ENCODE measurements at regions not wholly inside any gene's neighbourhood (a gene's known extent, or its start where the extent isn't known, plus 50 kb on each side); places are given as distances from the start of the nearest gene placed in this dataset.

DNA sequence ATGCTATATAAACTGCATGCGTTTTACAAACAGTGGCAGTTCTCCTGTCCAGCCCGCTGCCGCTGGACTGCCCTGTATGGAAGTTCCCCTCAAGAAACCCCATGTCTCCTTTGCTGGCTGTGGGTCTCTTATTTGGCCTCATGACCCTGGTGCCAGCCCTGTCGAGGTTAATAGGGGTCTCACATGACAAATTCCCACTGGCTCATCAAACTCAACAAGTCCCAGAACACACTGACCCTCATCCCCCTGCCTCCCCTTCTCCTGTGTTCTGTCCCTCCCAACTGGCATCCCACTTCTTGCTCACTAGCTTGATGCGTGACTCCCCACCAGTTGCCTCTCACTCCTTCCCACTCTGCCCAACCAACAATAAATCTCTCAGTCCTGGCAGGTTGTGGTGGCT is 137.6 kb upstream of the HS6ST1 start:
- CTCF ChIA-PET = interaction anchor here (0.5 kb wide), 1 partner anchor 10 kb away, joined by 4 read pairs; no protein-coding TSS in a partner anchor
- H3K4me3 ChIP-seq (ENCODE audit: low read depth, low read length, poor library complexity, severe bottlenecking) = no peak overlapping the region
- H3K27ac ChIP-seq (ENCODE audit: low read depth, low read length, poor library complexity, severe bottlenecking) = no peak overlapping the region
- H3K4me1 ChIP-seq (ENCODE audit: insufficient read depth, low read length, poor library complexity, severe bottlenecking) = peaks cover 12% of the 10 kb centered on the region
- H3K27me3 ChIP-seq (replicated peaks; ENCODE audit: insufficient read depth, low read depth, low read length, poor library complexity) = no peaks in the 10 kb centered on the region
- no peaks in the 10 kb centered on the region for H3K9me3 ChIP-seq (ENCODE audit: low read depth, low read length, poor library complexity, severe bottlenecking)
- no peak for DNase-seq (ENCODE audit: low spot score)
- H3K36me3 ChIP-seq (ENCODE audit: insufficient read depth, low read length, poor library complexity, severe bottlenecking) = no peaks in the 10 kb centered on the region
- no peak for TF ChIP-seq EZH2 (IDR thresholded peaks at IDR 0.05; ENCODE audit: borderline replicate concordance, low read depth, low read length, poor library complexity, severe bottlenecking)
- no peak for TF ChIP-seq CTCF (conservative IDR thresholded peaks at IDR 0.05; ENCODE audit: low read depth, low read length)
- POLR2A ChIA-PET (ENCODE audit: low non-redundant PET) = no interaction called here
- intact Hi-C loops (cut with micrococcal nuclease; ENCODE audit: unreplicated experiment) = no loop called here
- BruUV-seq (replicated peaks) = no TSS peak

DNA sequence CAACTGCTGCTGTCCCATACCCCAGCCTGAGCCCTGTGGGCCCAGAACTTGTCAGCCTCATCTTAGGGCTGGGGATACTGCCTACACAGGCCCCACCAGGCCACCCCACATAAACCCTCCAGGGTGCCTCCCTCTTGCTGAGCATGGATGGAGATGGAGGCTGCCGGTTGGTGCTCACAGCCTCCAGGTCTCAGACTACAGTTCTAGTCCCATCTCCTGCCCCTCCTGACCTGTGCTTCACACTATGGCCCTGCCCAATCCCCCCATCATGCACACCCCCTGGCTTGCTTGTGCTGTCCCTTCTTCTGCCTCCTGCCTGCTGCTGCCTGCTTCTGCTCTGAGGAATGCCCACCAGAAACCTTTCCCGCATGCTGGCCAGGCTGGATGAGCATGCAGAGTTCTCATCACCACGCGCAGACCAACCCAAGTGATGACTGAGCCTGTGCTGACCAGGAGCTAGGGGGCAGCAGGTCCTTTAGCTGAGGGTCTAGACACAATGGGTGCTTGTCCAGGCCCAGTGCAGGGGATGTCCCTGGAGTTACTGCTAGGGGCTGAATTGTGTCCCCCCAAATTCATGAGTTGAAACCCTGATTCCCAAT is 138.4 kb upstream of the HS6ST1 start:
- no TSS peak for BruUV-seq (replicated peaks)
- CTCF ChIA-PET = no interaction called here

DNA sequence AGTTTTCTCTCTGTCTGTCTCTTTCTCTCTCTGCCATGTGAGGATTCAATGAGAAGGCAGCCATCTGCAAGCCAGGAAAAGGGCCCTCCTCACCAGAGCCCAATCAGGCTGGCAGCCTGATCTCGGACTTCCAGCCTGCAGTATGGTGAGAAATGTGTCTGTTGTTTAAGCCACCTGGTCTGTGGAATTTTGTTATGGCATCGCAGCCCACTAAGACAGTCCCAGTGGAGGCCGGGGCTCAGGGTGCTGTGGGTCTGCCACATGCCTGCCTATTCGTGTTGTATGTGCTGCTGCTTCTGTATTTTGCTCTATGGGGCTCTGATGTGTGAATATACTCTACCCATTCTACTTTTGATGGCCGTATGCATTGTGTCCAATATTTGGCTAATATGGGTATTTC is 139.0 kb upstream of the HS6ST1 start:
- POLR2A ChIA-PET (ENCODE audit: low non-redundant PET) = no interaction called here
- Histone ChIP-seq H3K36me3 (ENCODE audit: insufficient read depth, low read length, poor library complexity, severe bottlenecking) (no peaks in the 10 kb centered on the region), H3K4me3 (ENCODE audit: low read depth, low read length, poor library complexity, severe bottlenecking) (no peak overlapping the region), H3K27ac (ENCODE audit: low read depth, low read length, poor library complexity, severe bottlenecking) (no peak overlapping the region), H3K27me3 (replicated peaks; ENCODE audit: insufficient read depth, low read depth, low read length, poor library complexity) (no peaks in the 10 kb centered on the region), H3K4me1 (ENCODE audit: insufficient read depth, low read length, poor library complexity, severe bottlenecking) (peaks cover 11% of the 10 kb centered on the region), H3K9me3 (ENCODE audit: low read depth, low read length, poor library complexity, severe bottlenecking) (peaks cover 4% of the 10 kb centered on the region)
- CTCF ChIA-PET = no interaction called here
- intact Hi-C loops (cut with micrococcal nuclease; ENCODE audit: unreplicated experiment) = no loop called here
- TF ChIP-seq EZH2 (IDR thresholded peaks at IDR 0.05; ENCODE audit: borderline replicate concordance, low read depth, low read length, poor library complexity, severe bottlenecking) (no peak), CTCF (conservative IDR thresholded peaks at IDR 0.05; ENCODE audit: low read depth, low read length) (no peak)
- DNase-seq (ENCODE audit: low spot score) = no peak
- BruUV-seq (replicated peaks) = no TSS peak

More for the DNA sequence above, 138.4 kb upstream of the HS6ST1 start:
- Histone ChIP-seq H3K27ac (ENCODE audit: low read depth, low read length, poor library complexity, severe bottlenecking) (no peak overlapping the region), H3K36me3 (ENCODE audit: insufficient read depth, low read length, poor library complexity, severe bottlenecking) (no peaks in the 10 kb centered on the region), H3K27me3 (replicated peaks; ENCODE audit: insufficient read depth, low read depth, low read length, poor library complexity) (no peaks in the 10 kb centered on the region), H3K9me3 (ENCODE audit: low read depth, low read length, poor library complexity, severe bottlenecking) (peaks cover 4% of the 10 kb centered on the region), H3K4me3 (ENCODE audit: low read depth, low read length, poor library complexity, severe bottlenecking) (no peak overlapping the region), H3K4me1 (ENCODE audit: insufficient read depth, low read length, poor library complexity, severe bottlenecking) (peaks cover 11% of the 10 kb centered on the region)
- intact Hi-C loops (cut with micrococcal nuclease; ENCODE audit: unreplicated experiment) = no loop called here
- DNase-seq (ENCODE audit: low spot score) = no peak
- TF ChIP-seq CTCF (conservative IDR thresholded peaks at IDR 0.05; ENCODE audit: low read depth, low read length) (no peak), EZH2 (IDR thresholded peaks at IDR 0.05; ENCODE audit: borderline replicate concordance, low read depth, low read length, poor library complexity, severe bottlenecking) (no peak)
- POLR2A ChIA-PET (ENCODE audit: low non-redundant PET) = no interaction called here

Data from A673 (cell line).